Endothelial cell of umbilical vein (primary cell): ENCODE measurements at regions not wholly inside any gene's neighbourhood (a gene's known extent, or its start where the extent isn't known, plus 50 kb on each side); places are given as distances from the start of the nearest gene placed in this dataset.

Experiments used
- BruUV-seq: library from RNA; stranded (reverse); fragments of 400-500 nt; replicated peaks from 2 replicates; lab custom pipeline; 2021; lab: Mats Ljungman, UMichigan
- CTCF ChIA-PET: fragments of 300-600, 350-600 bp; sonication (Branson Sonifier 250); formaldehyde crosslinking; loops from one replicate; lab custom pipeline; 2021; ENCODE audit warnings: antibody characterized with exemption, inconsistent platforms; lab: Charles Lee
- POLR2A ChIA-PET: fragments of 300-600, 350-600 bp; sonication (Branson Sonifier 250); formaldehyde crosslinking; loops from one replicate; lab custom pipeline; 2021; ENCODE audit warnings: antibody characterized with exemption, inconsistent platforms; lab: Charles Lee
- DNase-seq: peaks from one replicate; pipeline ENCODE4 v3.0.0-alpha.2; 2011; ENCODE audit warnings: low read depth, low spot score
- FAIRE-seq: peaks from 2 replicates; lab custom pipeline; 2011; peaks lifted over from hg19 to GRCh38; lab: Jason Lieb, UNC
- H2AFZ ChIP-seq: 2 replicates; pipeline ENCODE4 v1.6.0; 2012; ENCODE audit warnings: low read depth, low read length, control low read depth, inconsistent platforms
- H3K27ac ChIP-seq: 2 replicates; pipeline ENCODE4 v1.5.1; 2011; ENCODE audit warnings: low read depth, mild to moderate bottlenecking, control low read depth, low read length, moderate library complexity; ENCODE audit not compliant: insufficient read depth
- H3K27me3 ChIP-seq, 2 experiments: 2 replicates each; pipeline versions ENCODE4 v1.6.0 to v1.6.1; 2011; ENCODE audit warnings: low read length in 2 of 2, mixed read lengths in 1 of 2; ENCODE audit not compliant: control insufficient read depth in 2 of 2, insufficient read depth in 2 of 2
- H3K36me3 ChIP-seq, 2 experiments: 2 replicates in 1 of 2; 3 replicates in 1 of 2; pipeline ENCODE4 v1.5.1; 2011; ENCODE audit warnings: low read length in 2 of 2, mild to moderate bottlenecking in 1 of 2, moderate library complexity in 1 of 2; ENCODE audit not compliant: control insufficient read depth in 2 of 2, insufficient read depth in 2 of 2; ENCODE audit errors: extremely low read depth in 1 of 2
- H3K4me1 ChIP-seq: 3 replicates; pipeline ENCODE4 v1.5.1; 2011; ENCODE audit warnings: mild to moderate bottlenecking, low read length; ENCODE audit not compliant: control insufficient read depth, insufficient read depth; ENCODE audit errors: extremely low read depth
- H3K4me2 ChIP-seq: 2 replicates; pipeline ENCODE4 v1.6.1; 2011; ENCODE audit warnings: low read length, control low read depth, mixed read lengths; ENCODE audit not compliant: insufficient read depth
- H3K4me3 ChIP-seq, 3 experiments: fragments of 200-600 bp in 1 of 3; sonication (generic), shearing (Covaris generic) in 1 of 3; replicated peaks in 1 of 3; 2 replicates each; pipeline ENCODE4 v1.5.1; 2011 to 2016; ENCODE audit warnings: control low read depth in 3 of 3, low read length in 3 of 3, mild to moderate bottlenecking in 2 of 3, inconsistent platforms in 1 of 3, low read depth in 1 of 3, moderate library complexity in 1 of 3; ENCODE audit not compliant: insufficient read depth in 1 of 3
- H3K79me2 ChIP-seq: 2 replicates; pipeline ENCODE4 v1.6.0; 2012; ENCODE audit warnings: low read length, inconsistent platforms; ENCODE audit not compliant: control insufficient read depth, insufficient read depth
- H3K9ac ChIP-seq: replicated peaks from 2 replicates; pipeline ENCODE3; 2011; ENCODE audit warnings: low read length, control low read depth; ENCODE audit not compliant: insufficient read depth; ENCODE audit errors: extremely low read depth
- H3K9me1 ChIP-seq: replicated peaks from 3 replicates; pipeline ENCODE4 v1.6.0; 2011; ENCODE audit warnings: mild to moderate bottlenecking, low read length; ENCODE audit not compliant: control insufficient read depth, insufficient read depth; ENCODE audit errors: extremely low read depth
- H3K9me3 ChIP-seq: replicated peaks from 2 replicates; pipeline ENCODE4 v1.5.1; 2012; ENCODE audit warnings: low read length, inconsistent platforms; ENCODE audit not compliant: control insufficient read depth, insufficient read depth
- H4K20me1 ChIP-seq: replicated peaks from 2 replicates; pipeline ENCODE3; 2011; ENCODE audit warnings: mild to moderate bottlenecking, low read length; ENCODE audit not compliant: control insufficient read depth, insufficient read depth; ENCODE audit errors: extremely low read depth
- EZH2 ChIP-seq: IDR thresholded peaks from 2 replicates; pipeline ENCODE4 v1.6.1; 2012; ENCODE audit warnings: borderline replicate concordance, low read depth, mild to moderate bottlenecking, moderate library complexity, low read length, inconsistent platforms; ENCODE audit not compliant: severe bottlenecking
- FOS ChIP-seq: IDR thresholded peaks from 2 replicates; pipeline ENCODE4 v1.6.1; 2011; ENCODE audit warnings: mild to moderate bottlenecking, low read length, moderate library complexity, borderline replicate concordance; ENCODE audit not compliant: insufficient read depth
- GATA2 ChIP-seq: IDR thresholded peaks from 2 replicates; pipeline ENCODE4 v1.7.0; 2011; ENCODE audit warnings: low read depth, mild to moderate bottlenecking, moderate library complexity, mixed read lengths, low read length; ENCODE audit not compliant: insufficient read length, insufficient read depth
- JUN ChIP-seq: IDR thresholded peaks from 2 replicates; pipeline ENCODE4 v1.6.1; 2011; ENCODE audit warnings: borderline replicate concordance, low read depth; ENCODE audit not compliant: insufficient read length, insufficient read depth
- MYC ChIP-seq: IDR thresholded peaks from one replicate; pipeline ENCODE4 v1.6.1; 2011; ENCODE audit warnings: mild to moderate bottlenecking, low read depth, low read length
- POLR2A ChIP-seq: IDR thresholded peaks from 2 replicates; pipeline ENCODE4 v1.6.1; 2012; ENCODE audit warnings: low read depth, mild to moderate bottlenecking, control low read depth, low read length
- POLR2AphosphoS5 ChIP-seq: IDR thresholded peaks from 2 replicates; pipeline ENCODE4 v1.6.1; 2012; ENCODE audit warnings: low read depth, mild to moderate bottlenecking, control low read depth, low read length, moderate library complexity; ENCODE audit not compliant: insufficient read depth
- dilution Hi-C: fragments of 300-500 bp; cut with MboI; formaldehyde crosslinking; loops from one replicate; pipeline ENCODE4 v1.15.0; 2019; ENCODE audit warnings: low sequenced_read_pairs; ENCODE audit not compliant: extremely low pct_ligation_motif_present
- intact Hi-C: fragments of 100-400 bp; cut with micrococcal nuclease; formaldehyde crosslinking; loops from one replicate; pipeline ENCODE4 v1.10.0; 2022
- TF ChIP-seq, protein P1 (sequence below), 2 donors: IDR thresholded peaks; 1 replicate in 1 of 2; 2 replicates in 1 of 2; pipeline ENCODE4 v1.5.1; 2011; ENCODE audit warnings: low read length in 2 of 2, mild to moderate bottlenecking in 2 of 2, moderate library complexity in 2 of 2, control low read depth in 1 of 2, inconsistent platforms in 1 of 2, low read depth in 1 of 2; ENCODE audit not compliant: insufficient read depth in 1 of 2; ENCODE audit errors: extremely low read depth in 1 of 2
- TF ChIP-seq, protein P2 (sequence below): IDR thresholded peaks from 2 replicates; pipeline ENCODE4 v1.6.1; 2011; ENCODE audit not compliant: insufficient read depth, insufficient read length

DNA sequence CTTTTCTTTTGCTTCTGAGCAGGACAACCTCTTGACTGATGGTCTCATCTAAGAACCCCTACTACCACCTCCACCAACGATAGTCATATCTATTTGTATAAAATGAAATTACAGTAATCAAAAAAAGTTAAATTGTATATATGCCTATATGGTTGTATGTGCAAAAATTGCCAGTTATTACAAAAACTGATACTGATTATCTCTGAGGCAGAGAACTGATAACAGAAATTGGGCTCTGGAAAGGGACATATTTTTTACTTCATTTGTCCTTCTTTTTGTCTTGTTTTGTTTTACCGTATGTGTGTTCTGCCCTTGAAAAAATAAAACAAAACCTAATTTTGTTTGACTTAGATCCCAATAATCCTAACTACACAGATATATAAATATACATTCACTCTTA lies 574.4 kb upstream of the NOX3 start:
- Histone ChIP-seq H3K79me2 (no peaks in the 10 kb centered on the region), H3K9ac (no peak overlapping the region), H3K4me1 (no peaks in the 10 kb centered on the region), H3K27ac (no peak overlapping the region), H4K20me1 (no peaks in the 10 kb centered on the region), H3K36me3 (no peaks in the 10 kb centered on the region), H3K27me3 (no peaks in the 10 kb centered on the region), H3K4me3 (no peak overlapping the region), H3K4me2 (no peak overlapping the region), H2AFZ (no peak overlapping the region), H3K9me3 (no peaks in the 10 kb centered on the region), H3K9me1 (no peaks in the 10 kb centered on the region)
- dilution Hi-C loops, result no loop called here
- intact Hi-C loops, result no loop called here
- POLR2A ChIA-PET, result no interaction called here
- BruUV-seq, result no TSS peak
- CTCF ChIA-PET, result no interaction called here
- FAIRE-seq (no peak), DNase-seq (no peak)
- TF ChIP-seq POLR2AphosphoS5 (no peak), MYC (no peak), JUN (no peak), GATA2 (no peak), EZH2 (no peak), POLR2A (no peak), FOS (no peak)
- TF ChIP-seq, protein P1, sequence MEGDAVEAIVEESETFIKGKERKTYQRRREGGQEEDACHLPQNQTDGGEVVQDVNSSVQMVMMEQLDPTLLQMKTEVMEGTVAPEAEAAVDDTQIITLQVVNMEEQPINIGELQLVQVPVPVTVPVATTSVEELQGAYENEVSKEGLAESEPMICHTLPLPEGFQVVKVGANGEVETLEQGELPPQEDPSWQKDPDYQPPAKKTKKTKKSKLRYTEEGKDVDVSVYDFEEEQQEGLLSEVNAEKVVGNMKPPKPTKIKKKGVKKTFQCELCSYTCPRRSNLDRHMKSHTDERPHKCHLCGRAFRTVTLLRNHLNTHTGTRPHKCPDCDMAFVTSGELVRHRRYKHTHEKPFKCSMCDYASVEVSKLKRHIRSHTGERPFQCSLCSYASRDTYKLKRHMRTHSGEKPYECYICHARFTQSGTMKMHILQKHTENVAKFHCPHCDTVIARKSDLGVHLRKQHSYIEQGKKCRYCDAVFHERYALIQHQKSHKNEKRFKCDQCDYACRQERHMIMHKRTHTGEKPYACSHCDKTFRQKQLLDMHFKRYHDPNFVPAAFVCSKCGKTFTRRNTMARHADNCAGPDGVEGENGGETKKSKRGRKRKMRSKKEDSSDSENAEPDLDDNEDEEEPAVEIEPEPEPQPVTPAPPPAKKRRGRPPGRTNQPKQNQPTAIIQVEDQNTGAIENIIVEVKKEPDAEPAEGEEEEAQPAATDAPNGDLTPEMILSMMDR (IDR thresholded peaks at IDR 0.05; ENCODE audit: extremely low read depth in 1 of 2, insufficient read depth in 1 of 2, low read depth in 1 of 2, low read length in 2 of 2), result no peak
- TF ChIP-seq, protein P2, sequence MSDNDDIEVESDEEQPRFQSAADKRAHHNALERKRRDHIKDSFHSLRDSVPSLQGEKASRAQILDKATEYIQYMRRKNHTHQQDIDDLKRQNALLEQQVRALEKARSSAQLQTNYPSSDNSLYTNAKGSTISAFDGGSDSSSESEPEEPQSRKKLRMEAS, result no peak
